GM10266 (cell line): ENCODE measurements at regions not wholly inside any gene's neighbourhood (a gene's known extent, or its start where the extent isn't known, plus 50 kb on each side); places are given as distances from the start of the nearest gene placed in this dataset.

Experiments used
- DNase-seq: peaks from one replicate; pipeline ENCODE4 v3.0.0; 2012; ENCODE audit errors: extremely low spot score
- CTCF ChIP-seq: IDR thresholded peaks from 2 replicates; pipeline ENCODE4 v1.5.1; 2012; ENCODE audit warnings: mild to moderate bottlenecking, low read depth; ENCODE audit not compliant: control insufficient read depth, insufficient read depth; ENCODE audit errors: missing control alignments

GRCh38 chr2:3059141-3059925, 318.3 kb downstream of the EIPR1 start:
- DNase-seq, result no peak
- TF ChIP-seq CTCF, result no peak

GRCh38 chr2:3054066-3054465, 323.6 kb downstream of the EIPR1 start:
- no peak for TF ChIP-seq CTCF
- no peak for DNase-seq

DNA sequence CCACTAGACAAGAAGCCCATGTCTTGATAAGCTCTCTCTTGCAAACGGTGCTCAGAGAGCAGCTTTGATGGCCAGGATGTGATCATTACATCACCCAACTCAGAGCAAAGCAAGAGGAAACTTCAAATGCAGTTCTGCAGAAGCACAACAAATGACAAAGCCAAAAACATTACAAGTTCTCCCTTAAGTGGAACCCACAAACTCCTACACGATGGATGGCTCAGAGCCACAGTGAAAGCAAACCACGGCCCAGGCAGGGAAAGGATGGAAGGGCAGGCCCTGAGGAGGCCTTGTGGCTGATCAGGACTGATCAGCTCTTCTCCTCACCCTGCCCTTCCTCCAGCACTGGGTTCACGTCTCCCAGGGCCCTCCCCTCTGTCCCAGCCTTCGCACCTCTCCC, 326.4 kb downstream of the EIPR1 start:
- no peak for DNase-seq
- TF ChIP-seq CTCF, result no peak

- TF ChIP-seq CTCF, result no peak
- no peak for DNase-seq
Observed at GRCh38 chr2:3046170-3046865, 331.3 kb downstream of the EIPR1 start.

DNA sequence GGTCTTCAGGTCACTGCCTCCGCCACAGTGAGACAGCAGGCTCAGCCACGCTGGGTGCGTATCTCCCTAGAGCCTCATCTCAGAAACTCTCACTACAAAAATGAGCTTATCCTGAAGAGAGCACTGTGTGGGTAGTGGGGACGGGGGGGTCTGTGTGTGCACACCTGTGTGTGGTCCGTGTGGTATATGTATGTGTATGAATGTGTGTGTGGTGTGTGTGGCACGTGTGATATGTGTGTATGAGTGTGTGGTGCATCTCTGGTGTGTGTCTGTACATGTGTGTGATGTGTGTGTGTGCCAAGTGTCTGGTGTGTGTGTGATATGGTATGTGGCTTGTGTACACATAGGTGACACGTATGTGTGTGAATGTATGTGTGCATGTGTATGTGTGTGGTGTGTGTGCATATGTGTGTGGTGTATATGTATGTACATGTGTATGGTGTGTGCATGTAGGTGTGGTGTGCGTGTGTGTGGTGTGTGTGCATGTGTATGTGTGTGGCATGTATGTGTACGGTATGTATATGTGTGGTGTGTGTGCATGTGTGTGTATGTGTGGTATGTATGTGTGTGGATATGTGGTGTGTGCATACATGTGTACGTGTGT, 332.2 kb downstream of the EIPR1 start:
- no peak for DNase-seq
- TF ChIP-seq CTCF, result no peak

- no peak for TF ChIP-seq CTCF
- DNase-seq, result no peak
Observed at GRCh38 chr2:3044587-3045317, 332.9 kb downstream of the EIPR1 start.

DNA sequence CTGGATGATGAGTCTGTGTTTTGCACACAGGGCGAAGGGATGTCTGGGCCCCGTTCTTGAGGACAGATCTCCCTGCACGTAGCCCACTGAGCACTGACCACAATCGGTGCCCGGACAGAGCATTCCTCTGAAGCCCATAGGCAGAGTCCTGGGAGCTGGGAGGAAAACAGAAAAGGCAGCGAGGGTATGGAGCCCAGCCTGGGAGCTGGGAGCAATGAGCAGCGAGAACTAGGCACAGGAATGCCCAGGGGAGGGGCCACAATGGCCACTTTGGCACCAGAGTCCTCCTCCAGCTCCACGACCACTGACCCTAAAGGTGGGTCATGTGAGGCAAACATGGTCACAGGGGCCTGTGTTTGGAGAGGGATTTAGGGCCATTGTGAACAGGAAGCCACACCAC, 333.9 kb downstream of the EIPR1 start:
- TF ChIP-seq CTCF, result no peak
- DNase-seq, result no peak
